CD4-positive, alpha-beta T cell treated with Interleukin-10 for 1 hour (primary cell): ENCODE measurements at regions not wholly inside any gene's neighbourhood (a gene's known extent, or its start where the extent isn't known, plus 50 kb on each side); places are given as distances from the start of the nearest gene placed in this dataset.
"Not testable (repeated sequence)": the region's sequence is repeated elsewhere in the genome, so short reads cannot be mapped to it uniquely, and the experiment has no call there.

Experiments
- DNase-seq: peaks from one replicate; pipeline ENCODE4 v3.0.0-alpha.2; 2020

DNA sequence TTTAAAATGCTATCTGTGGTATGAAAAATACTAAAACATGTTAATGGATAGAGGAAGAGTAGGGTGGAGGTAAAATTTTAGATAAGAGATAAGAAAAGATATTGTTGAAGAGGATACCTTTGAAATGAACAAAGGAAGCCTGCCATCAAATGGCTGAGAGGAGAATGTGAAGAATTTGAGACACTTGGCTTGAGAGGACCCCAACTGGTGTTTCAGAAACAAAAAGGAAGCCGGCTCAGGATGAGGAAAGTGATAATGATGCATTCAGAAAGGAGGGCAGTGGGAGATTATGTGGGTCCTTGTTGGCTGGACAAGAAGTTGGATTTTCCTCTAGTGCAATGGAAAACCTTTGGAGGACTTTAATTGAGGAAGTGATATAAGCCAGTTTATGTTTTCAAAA lies 264.4 kb downstream of the DUSP6 start:
- DNase-seq = no peak

DNA sequence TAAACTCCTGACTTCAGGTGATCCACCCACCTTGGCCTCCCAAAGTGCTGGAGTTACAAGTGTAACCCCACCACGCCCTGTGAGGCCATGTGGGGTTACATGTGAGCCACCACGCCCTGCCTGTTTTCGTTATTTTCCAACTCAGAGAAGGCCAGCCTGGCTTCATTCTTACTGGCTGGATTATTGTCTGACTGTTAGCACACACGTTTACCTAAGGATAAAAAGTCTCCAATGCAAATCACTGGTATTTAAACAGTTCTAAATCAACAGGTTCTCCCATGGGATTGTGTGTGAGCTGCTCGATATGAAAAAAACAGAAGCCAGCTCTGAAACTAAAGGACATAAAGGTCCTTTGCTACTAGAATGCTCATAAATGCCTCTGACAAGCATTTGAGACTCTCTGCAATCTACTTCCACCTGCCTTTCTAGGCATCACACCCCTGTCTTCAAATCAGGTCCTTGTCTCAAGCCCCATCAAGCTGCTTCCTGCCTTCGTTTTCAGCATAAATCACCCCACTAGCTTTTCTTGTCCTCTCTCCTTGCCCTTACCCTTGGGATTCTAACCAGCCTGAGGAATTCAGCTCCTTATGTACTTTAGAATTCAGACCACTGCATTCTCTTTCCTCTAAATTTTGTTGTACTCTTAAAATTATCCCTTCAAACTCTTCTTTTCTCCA lies 265.0 kb downstream of the DUSP6 start:
- DNase-seq = no peak

DNA sequence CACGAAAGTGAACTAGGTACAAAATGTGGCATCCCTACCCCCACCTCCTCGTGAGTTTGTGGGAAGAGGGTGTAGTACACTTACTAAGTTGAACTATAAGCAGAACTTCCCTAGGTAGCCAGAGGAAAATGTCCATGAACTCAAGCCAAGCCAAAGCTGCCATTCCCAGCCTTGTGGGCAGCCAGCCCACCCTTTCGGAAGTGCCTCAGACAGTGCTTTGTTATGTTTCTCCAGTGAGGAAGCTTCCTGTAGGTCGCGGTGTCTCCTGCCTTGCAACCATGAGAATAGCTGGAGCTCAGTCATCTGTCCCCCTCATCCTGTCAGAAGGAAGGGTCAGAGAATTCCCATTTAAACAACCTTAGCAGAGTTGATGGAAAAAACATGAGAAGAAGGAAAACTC lies 266.9 kb downstream of the DUSP6 start:
- DNase-seq = no peak

DNA sequence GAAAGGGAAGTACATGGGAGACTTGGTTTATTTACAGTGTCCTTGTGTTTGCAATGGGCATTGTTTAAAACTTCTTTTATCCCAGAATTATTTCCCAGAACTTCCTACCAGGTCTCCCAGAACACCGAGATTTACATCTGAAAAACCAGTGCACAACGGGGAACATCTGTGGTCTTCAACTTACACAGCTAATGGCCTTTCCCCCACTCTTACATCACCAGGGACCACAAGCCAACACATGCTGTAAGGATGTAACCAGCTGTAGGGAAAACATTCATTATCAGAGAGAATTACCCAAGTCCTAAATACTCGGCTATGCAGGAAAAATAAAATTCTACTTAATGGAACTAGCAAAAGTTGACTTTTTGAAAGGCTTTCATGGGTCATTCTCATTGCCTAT lies 267.6 kb downstream of the DUSP6 start:
- DNase-seq = no peak

DNA sequence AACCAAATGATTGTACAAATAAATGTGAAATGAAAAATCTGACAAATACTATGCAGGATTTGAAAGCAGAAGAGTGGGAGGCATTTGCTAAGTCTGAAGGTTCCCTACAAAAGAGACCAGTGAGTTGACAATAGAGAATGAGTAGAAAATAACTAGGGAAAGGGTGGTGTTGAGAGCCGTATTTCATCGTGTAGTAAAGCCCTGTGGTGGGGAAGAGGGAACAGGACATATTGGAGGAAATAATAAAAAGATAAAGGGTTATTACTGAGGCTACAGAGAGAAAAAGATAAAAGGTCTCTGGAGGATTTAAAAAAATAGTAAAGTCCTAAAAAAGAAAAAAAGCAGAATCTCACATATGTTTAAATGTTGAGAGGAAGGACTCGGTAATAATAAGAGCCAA lies 268.8 kb downstream of the DUSP6 start:
- DNase-seq = no peak

DNA sequence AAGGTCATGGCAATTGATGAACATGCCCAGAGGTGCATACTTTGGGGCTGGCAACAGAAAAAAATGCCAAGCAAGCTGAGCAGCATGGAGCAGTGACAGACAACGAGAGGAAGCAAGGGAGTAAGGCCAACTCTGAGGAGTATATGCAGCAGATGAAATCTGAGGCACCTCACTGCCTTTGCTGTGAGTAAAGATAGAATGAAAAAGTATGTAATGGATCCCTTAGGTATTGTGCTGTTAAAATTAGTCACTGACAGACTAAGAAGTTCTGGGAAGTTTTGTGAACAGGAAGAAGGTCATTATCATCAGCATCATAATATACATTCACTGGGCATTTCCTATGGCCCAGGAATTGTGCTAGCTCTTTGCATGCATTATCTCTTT lies 269.9 kb downstream of the DUSP6 start:
- DNase-seq = no peak

DNA sequence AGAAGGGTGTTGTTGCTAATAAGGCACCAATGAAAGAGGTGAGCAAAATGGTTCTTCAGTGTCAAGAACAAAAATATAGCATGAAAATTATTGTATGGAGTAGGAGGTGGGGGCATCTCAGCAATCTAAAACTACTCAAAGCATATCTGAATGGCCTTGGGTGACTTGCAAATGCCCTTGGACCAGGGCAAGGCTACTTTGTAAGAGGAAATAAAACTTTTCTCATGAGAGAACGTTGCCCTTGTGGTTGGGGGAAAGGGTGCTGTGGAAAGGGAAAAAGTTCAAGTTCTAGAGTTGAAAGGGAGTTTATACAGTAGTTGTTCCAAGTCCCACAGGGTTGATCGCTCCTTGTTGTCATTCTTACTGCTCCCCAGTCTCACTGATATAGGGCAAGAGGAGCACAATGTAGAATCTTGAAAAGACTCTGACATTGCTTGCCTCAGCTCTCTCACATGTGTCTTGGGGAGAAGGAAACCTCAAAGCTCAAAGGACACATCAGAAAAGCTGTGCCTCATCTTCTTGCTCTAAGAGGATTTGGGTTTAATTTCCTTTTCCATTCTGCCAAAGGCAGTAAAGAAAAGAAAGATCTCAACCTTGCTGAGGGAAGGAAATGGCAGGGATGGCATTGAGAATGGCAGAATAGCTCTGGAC lies 270.5 kb downstream of the DUSP6 start:
- DNase-seq = no peak

DNA sequence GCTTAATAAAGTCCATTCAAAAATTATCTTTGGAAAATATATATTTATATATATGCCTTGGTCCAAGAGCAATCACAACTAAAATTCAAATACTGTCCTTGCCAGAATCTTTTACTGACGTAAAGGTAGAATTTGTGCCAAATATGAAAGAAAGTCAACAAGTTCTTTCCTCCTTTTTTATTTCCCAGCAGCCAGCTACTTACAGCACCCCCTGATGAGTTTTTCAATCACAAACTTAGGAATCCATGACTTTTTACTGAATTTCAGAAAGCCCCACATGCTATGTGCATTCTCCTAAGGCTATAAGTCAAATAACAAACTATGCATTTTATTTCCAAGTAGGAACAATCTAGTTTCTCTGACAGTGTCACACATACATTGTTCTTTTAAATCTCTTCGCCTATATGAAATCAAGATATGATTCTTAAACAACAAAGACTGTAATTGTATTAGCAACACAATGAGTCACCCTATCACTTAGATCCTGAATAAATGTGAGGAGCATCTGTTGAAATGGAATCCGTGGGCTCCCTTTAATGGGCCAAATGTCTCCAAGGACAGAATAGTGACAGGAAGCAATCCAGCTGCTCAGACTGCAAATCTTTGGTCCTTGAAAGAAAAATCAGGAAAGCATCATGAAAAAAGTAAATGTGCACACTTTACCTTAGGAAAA lies 271.4 kb downstream of the DUSP6 start:
- no peak for DNase-seq

DNA sequence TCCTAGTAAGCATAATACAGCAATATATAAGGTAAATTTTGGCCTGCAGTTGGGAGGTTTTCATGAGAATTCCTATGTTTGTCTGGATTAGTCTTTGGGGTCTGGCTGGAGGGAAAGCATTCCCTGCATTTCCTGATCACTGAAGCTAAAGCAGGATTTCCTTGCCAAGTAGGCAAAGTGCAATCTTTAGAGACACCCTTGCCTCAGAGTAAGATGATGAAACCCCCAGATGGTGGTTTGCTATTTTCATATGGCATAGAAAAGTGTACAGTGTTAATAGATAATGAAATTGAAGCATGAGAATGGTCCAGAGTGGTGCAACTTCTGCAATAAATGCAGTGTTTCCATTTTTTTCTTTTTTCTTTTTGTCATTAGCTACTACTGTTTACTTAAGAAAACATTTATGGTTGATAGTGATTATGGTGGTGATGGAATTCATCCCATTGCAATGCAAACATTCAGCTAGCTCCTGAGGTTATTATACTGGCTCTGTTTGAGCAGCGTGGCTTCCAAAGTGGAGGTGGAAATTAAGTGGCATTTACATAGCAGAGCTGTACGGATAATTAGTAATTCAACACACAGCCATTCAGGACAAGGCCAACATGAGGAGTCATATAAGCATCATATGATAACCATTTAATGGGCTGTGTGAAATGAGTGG lies 276.3 kb downstream of the DUSP6 start:
- DNase-seq = no peak

DNA sequence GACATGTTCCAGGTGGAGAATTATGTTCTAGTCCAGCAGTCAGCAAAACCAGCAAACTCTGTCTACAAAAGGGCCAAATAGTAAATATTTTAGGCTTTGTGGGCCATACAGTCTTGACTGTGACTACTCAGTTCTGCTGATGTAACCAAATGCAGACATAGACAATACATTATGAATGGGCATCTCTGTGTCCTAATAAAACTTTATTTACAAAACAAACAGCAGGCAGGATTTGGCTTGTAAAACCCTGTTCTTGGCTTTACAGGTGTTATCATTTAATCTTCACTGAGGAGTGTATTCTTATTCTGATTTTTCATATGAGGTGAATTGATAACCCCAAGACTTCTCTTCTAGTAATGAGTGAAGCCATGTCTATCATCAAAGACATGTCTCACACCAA lies 278.6 kb downstream of the DUSP6 start:
- no peak for DNase-seq

DNA sequence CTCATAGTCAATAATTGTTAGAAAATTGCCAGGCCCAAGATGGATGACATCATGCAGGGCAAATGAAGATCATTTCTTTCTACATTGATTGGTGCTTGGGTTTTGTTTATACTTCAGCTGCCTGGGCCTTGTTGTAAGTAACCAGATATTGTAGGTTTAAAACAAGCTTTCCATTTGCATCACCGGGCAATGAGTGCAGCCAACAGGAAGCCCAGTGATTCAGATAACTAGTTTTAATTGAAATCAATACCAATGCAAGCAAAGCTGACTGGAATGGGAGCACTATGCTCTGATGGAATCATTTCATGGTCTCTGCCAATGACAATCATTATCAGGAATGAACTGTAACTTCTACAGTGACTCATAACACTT lies 279.3 kb downstream of the DUSP6 start:
- DNase-seq = no peak

DNA sequence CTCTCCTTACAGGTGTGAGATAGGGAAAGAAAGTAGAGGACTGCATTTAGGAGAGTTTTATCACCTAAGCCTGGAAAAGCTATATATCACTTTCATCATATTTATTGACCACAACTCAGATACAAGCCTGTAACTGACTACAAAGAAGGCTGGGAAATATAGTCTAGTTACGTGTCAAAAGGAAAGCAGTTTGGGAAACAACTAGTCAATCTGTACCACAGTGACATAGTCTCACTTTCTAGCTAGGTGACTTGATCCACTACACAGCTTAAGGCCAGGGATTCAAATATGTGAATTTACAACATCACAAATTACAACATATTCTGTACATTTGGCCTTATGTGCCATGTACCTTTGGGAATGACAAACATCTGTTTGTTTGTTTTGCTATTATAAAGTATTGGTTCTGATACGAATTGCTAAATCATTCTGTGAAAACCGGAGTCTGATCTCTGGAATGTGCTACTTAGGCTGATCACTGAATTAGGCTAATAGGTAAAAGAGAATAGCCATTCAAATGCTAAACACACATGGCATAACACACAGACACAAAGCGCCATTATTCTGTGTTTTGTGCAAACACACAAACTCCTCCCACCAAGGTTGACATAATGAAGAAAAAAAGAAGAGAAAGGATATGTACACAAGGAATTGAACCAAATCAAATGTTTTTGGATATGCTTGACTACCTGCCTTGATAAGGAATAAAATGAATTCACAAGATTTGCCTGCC lies 279.8 kb downstream of the DUSP6 start:
- no peak for DNase-seq

DNA sequence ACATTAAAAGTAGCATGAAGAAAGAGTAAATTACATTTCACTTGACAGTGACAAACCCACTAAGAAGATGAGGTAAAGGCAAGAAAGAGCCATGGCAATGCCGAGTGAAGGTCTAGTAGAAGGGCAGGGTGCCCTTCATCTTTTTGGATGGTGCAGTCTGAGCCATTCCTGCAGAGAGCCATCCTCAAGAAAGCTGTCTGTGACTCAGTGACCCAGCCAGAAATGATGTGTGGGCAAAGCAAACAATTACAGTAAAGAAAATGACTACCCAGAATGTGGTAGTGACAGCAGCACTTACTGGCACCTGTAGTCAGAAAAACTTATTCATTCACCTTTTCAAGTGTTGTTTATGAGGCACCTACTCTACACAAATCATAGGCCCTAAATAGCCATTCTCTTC lies 281.7 kb downstream of the DUSP6 start:
- DNase-seq = no peak

DNA sequence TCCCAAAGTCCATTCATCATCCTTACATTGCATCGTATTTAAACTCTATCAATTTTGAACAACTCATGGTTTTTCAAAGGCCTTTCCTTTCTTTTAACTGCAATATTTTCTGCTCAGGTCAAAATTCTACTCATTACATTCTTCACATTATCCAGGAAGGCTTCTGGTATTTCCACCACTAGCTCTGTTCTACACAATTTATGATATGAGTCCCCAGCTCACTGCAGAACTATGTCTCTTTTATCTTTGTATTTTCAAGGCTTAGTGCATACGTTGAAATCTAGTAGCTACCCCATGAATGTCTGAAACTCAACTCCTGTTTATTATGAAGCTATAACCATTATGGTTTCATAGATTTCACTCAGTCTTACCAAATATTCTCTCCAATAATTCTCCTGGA lies 282.9 kb downstream of the DUSP6 start:
- no peak for DNase-seq

DNA sequence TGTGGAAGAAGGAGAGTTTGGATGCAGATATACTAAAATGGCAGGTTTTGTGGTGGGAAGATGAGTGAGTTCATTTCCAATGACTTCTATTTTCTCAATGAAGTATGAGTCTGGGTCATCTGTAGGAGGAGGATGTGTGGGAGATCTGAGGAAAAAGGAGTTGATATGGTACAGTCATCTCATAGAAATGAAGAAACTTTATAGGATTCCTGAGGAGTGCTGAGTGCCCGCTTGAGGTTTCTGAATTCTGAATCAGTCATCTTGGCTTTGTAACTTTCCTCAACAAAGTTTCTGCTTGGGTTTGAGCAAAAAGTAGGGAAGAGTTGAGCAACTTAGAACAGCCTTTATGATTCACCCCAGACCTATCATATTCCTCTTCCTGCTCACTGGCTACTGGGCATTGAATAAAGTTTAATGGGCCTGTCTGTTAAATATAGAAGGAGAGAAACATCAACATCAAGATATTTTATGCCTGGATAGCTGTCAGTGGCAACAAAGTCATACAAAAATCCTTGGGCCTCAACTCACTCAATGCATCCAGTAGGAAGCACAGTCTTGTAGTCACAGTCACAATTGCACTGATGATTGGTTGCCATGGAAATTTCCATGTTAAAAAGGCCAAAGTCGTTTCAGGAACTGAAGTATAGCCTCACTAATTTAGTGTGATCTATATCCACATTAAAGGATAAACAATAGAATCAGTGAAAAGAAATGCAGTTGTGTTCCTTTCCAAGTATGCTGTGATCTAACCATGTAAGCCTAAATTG lies 284.7 kb downstream of the DUSP6 start:
- DNase-seq = no peak

DNA sequence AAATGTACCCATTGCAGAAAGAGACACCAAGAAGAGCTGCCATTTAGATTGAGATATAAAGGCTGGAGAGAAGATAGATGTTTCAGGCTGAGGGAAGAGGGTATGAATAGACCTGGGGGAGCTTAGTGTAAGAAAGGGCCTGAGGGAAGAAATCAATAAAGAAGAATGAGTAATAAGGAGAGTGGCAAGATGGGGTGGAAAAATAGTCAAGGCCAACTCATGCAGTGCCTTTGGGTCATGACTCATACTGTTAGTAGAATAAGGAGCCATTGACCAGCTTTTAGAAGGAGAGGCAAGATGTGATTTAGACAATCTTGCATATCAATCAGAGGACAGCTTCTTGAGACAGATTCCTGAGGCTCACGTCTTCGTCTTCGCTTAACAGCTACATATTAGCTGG lies 287.5 kb downstream of the DUSP6 start:
- DNase-seq = no peak

DNA sequence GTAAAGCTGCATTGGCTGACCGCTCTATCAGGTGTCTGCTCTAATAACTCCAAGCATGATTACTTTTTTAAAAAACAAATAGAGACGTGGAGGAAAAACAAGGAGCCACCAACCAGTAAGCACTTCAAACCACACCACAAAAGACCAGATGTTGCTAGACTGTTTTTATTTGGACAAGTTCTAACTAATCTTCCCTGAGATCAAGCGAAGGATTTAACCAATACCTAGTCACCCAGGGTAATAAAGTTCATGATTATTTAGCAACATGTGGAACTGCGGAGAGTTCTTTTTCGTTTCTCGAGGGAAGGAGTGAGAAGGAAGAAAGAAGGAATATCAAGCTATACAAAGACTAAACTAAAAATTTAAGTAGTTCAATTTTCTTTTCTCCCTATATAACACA lies 288.1 kb downstream of the DUSP6 start:
- no peak for DNase-seq

DNA sequence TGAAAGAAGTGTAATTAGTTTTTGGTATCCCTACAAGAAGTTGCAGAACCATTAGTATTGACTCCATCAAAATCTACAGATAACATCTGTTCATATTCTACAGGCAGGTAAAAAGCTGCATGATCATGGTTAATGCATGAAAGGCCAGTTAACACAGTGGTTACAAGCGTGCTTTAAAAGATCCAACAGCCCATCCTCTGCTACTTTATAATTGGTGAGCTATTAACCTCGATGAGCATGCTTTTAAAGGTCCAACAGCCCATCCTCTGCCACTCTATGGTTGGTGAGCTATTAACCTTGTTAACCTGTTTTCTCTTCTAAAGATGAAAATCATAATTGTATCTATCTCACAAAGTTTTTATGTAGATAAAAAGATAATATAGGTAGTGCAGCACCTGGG lies 289.3 kb downstream of the DUSP6 start:
- no peak for DNase-seq

DNA sequence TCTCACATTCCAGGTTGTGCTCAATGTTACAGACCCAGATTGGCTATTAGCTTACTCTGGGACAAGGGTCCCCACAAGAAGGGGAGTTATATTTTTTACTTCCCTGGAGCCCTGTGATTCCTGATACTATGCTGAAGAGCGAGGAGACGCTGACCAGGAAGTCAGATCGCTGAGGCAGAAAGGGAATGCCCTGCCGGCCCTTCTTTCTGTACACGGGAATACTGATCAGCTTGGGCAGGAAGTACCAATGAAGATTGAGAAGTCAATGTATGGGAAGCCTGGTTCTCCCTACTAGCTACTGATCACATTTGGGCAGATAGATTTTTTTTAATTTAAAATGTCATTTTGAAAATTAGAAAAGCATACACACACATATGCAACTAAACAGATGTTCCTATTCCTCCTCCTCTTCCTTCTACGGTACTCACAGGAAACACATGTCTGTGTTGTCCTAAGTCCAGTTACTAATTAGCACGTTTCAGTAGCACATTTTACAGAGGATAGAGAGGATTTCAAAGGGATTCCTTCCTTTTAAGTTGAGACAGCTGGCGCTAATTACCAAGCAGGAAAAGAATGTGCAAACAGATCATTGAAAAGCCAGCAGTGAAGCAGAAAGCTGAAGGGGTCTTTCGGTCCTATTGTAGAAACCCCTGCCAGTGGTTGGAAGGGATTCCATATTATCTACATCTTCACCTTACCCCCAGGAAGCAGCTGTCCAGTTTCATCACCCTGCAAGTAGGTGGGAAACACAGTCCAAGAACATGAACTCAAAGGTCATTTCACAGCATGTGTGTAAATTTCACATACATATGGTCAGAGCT lies 292.4 kb downstream of the DUSP6 start:
- no peak for DNase-seq

DNA sequence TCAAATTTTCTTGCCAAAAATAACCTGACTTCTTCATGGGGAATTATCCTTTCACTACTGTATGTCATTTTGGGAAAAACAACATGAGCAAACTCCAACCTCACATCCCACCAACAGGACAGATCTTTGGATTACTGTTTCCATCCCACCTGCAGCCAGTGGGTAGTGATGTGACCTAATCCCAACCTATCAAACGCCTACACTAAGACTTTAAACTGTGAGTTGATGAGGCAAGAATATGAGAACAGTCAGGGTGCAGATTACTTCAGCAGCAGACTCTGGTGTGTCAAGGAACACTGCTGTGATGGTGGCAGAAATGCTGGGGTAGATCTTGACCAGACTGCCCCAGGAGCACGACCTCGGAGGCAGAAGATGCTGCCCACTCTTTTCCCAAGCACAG lies 293.2 kb downstream of the DUSP6 start:
- no peak for DNase-seq

DNA sequence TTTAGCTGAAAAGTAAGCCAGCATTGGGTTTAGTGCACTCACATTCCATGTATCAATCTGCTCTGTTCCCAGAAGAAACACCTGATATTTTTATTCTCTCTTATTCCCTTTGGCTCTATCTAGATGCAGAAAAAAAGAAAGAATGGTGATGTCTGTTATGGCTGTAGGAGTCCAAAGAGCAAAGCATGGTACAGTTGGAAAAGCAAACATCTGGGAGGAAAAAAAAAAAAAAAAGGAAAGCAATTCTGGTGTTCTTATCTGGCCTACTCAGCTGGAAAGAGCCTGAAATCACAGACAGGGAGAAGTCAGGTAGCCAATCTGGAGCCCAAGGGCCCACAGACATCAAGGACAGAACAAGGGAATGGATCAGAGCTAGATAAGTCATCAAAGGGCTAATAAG lies 293.9 kb downstream of the DUSP6 start:
- no peak for DNase-seq

DNA sequence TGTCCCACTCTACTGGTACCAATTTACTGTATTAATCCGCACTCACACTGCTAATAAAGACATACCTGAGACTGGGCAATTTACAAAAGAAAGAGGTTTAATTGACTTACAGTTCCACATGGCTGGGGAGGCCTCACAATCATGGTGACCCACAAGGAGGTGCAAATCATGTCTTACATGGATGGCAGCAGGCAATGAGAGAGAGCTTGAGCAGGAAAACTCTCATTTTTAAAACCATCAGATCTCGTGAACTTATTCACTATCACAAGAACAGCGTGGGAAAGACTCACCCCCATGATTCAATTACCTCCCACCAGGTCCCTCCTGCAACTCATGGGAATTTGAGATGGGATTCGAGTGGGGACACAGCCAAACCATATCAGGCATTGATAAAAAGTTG lies 298.5 kb downstream of the DUSP6 start:
- not testable (repeated sequence) for DNase-seq
